PC-9 (cell line): ENCODE measurements at regions not wholly inside any gene's neighbourhood (a gene's known extent, or its start where the extent isn't known, plus 50 kb on each side); places are given as distances from the start of the nearest gene placed in this dataset.

Experiments used
- CTCF ChIP-seq: fragments of 200-600 bp; sonication (generic); conservative IDR thresholded peaks from 2 replicates; pipeline ENCODE4 v1.6.1; 2017; ENCODE audit warnings: mixed run types, antibody characterized with exemption, mild to moderate bottlenecking, moderate library complexity
- EZH2 ChIP-seq: fragments of 200-600 bp; sonication (generic); IDR thresholded peaks from 2 replicates; pipeline ENCODE4 v1.8.0; 2017; ENCODE audit warnings: antibody characterized with exemption, low read depth

- TF ChIP-seq CTCF (no peak), EZH2 (no peak)
Observed at GRCh38 chr6:133635447-133635846, 253.5 kb upstream of the TCF21 start.
